ENCODE measurements at regions not wholly inside any gene's neighbourhood (a gene's known extent, or its start where the extent isn't known, plus 50 kb on each side); places are given as distances from the start of the nearest gene placed in this dataset.

GRCh38 chr16:89040391-89040790, 53.3 kb upstream of the ACSF3 start:
- Histone ChIP-seq H3K4me3 (no peak overlapping the region), H3K27me3 (no peaks in the 10 kb centered on the region), H3K27ac (no peak overlapping the region), H3K9me3 (no peaks in the 10 kb centered on the region), H3K36me3 (no peaks in the 10 kb centered on the region), H3K4me1 (no peaks in the 10 kb centered on the region)
- intact Hi-C loops (cut with DNase I), result no loop called here
- ATAC-seq (no peak), DNase-seq (no peak)
- TF ChIP-seq POLR2A (IDR thresholded peaks at IDR 0.05) (no peak), CTCF (IDR thresholded peaks at IDR 0.05) (no peak)
- 36% methylated on average over 3 of the region's 8 CpGs for WGBS (ENCODE audit: insufficient coverage, low coverage, low lambda C conversion rate, missing lambda C conversion rate)

GRCh38 chr16:89040861-89041570, 52.6 kb upstream of the ACSF3 start:
- DNase-seq, result peak in 1 of 3 donors; percentile 47
- 47% methylated on average over 5 of the region's 25 CpGs for WGBS (ENCODE audit: insufficient coverage, low coverage, low lambda C conversion rate, missing lambda C conversion rate)

GRCh38 chr16:89041571-89042481, 51.8 kb upstream of the ACSF3 start:
- peak in 1 of 3 donors; percentile 44 for DNase-seq
- TF ChIP-seq CTCF (IDR thresholded peaks at IDR 0.05) (no peak), POLR2A (IDR thresholded peaks at IDR 0.05) (no peak)
- no peaks in the 10 kb centered on the region for H3K9me3 ChIP-seq
- H3K36me3 ChIP-seq, result no peaks in the 10 kb centered on the region
- H3K27me3 ChIP-seq, result no peaks in the 10 kb centered on the region
- H3K4me1 ChIP-seq, result no peaks in the 10 kb centered on the region
- intact Hi-C loops (cut with DNase I), result no loop called here
- no peak for ATAC-seq
- WGBS (ENCODE audit: insufficient coverage, low coverage, low lambda C conversion rate, missing lambda C conversion rate), result 62% methylated on average over 16 of the region's 42 CpGs
- no peak overlapping the region for H3K27ac ChIP-seq
- no peak overlapping the region for H3K4me3 ChIP-seq

More at GRCh38 chr16:89040861-89041570, 52.6 kb upstream of the ACSF3 start:
- no peak for ATAC-seq
- Histone ChIP-seq H3K36me3 (no peaks in the 10 kb centered on the region), H3K9me3 (no peaks in the 10 kb centered on the region), H3K27ac (no peak overlapping the region), H3K4me1 (no peaks in the 10 kb centered on the region), H3K4me3 (no peak overlapping the region), H3K27me3 (no peaks in the 10 kb centered on the region)
- no peak for TF ChIP-seq POLR2A (IDR thresholded peaks at IDR 0.05)
- no peak for TF ChIP-seq CTCF (IDR thresholded peaks at IDR 0.05)
- intact Hi-C loops (cut with DNase I), result no loop called here

- ATAC-seq (no peak), DNase-seq (peak in 1 of 3 donors; percentile 37)
- no peak overlapping the region for H3K4me3 ChIP-seq
- 59% methylated on average over 10 of the region's 32 CpGs for WGBS (ENCODE audit: insufficient coverage, low coverage, low lambda C conversion rate, missing lambda C conversion rate)
- H3K9me3 ChIP-seq, result no peaks in the 10 kb centered on the region
- no peaks in the 10 kb centered on the region for H3K27me3 ChIP-seq
- no peaks in the 10 kb centered on the region for H3K36me3 ChIP-seq
- H3K4me1 ChIP-seq, result no peaks in the 10 kb centered on the region
- intact Hi-C loops (cut with DNase I), result no loop called here
- TF ChIP-seq POLR2A (IDR thresholded peaks at IDR 0.05), result no peak
- no peak for TF ChIP-seq CTCF (IDR thresholded peaks at IDR 0.05)
- H3K27ac ChIP-seq, result no peak overlapping the region
These were observed 50.7 kb upstream of the ACSF3 start for GRCh38 chr16:89042711-89043551.

Data from right lobe of liver (tissue), 6 donors.